CD4-positive, alpha-beta T cell treated with Interferon alpha-2 for 1 hour (primary cell): ENCODE measurements at regions not wholly inside any gene's neighbourhood (a gene's known extent, or its start where the extent isn't known, plus 50 kb on each side); places are given as distances from the start of the nearest gene placed in this dataset.

Experiments
- DNase-seq, 2 donors: peaks; one replicate each; pipeline ENCODE4 v3.0.0-alpha.2; 2020 to 2022

GRCh38 chr9:106795031-106795430 is 67.9 kb upstream of the ZNF462 start:
- DNase-seq, result no peak

DNA sequence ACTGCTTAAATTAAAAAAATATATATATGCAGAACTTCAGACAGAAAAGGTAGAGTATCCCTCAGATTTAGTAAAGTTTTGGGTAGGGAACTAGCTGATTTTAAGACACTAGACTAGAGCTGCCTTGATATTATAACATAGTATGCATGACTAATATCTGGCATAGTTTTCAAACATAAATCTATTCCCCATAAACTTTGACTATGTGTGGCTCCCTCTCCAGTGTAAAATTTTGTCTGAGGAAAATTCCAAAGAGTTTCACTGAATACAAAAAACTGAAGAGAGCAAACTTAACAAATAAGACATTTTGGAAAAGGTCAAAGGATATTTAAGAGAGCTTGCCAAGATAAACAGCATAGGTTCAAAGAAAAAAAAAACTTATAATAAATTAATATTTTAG is 66.2 kb upstream of the ZNF462 start:
- DNase-seq, result no peak

- DNase-seq, result no peak
Observed at GRCh38 chr9:106797299-106797698, 65.7 kb upstream of the ZNF462 start.

GRCh38 chr9:106798016-106798799 is 64.8 kb upstream of the ZNF462 start:
- no peak for DNase-seq

- DNase-seq, result no peak
Observed at GRCh38 chr9:106799152-106799551, 63.8 kb upstream of the ZNF462 start.

GRCh38 chr9:106800701-106801270 is 62.2 kb upstream of the ZNF462 start:
- no peak for DNase-seq

GRCh38 chr9:106801816-106802215 is 61.1 kb upstream of the ZNF462 start:
- no peak for DNase-seq
